ENCODE measurements at regions not wholly inside any gene's neighbourhood (a gene's known extent, or its start where the extent isn't known, plus 50 kb on each side); places are given as distances from the start of the nearest gene placed in this dataset.

DNA sequence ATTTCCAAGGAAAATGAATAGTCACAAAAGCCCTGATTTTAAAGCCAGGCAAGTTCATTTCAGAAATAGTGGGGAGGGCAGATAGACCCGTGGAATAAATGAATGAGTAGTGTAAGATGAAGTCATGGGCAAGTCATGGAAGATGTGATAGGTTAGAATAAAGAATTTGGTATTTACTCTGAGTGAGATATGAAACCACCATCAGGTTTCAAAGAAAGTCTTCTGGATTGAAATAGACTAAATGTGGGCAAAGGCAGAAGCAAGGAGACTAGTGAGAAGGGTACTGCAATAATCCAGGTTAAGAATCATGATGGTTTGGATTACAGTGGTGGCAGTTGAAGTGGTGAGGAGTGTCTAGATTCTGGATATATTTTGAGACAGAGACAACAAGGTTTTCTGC, 218.5 kb upstream of the AFF2 start:
- no peak for DNase-seq
- no peak overlapping the region for H3K4me3 ChIP-seq
- 24 to 26% (median 24%) methylated on average over 1 of the region's 1 CpG for WGBS, 3 donors
- no peaks in the 10 kb centered on the region for H3K36me3 ChIP-seq
- H3K27me3 ChIP-seq, result no peaks in the 10 kb centered on the region
- intact Hi-C loops (cut with DNase I), result no loop called here
- H3K9me3 ChIP-seq, result no peaks in the 10 kb centered on the region
- no peak overlapping the region for H3K27ac ChIP-seq
- no peaks in the 10 kb centered on the region for H3K4me1 ChIP-seq (ENCODE audit: insufficient read depth)
- TF ChIP-seq POLR2A (IDR thresholded peaks at IDR 0.05) (no peak), EP300 (IDR thresholded peaks at IDR 0.05) (no peak)
- TF ChIP-seq, protein P1, sequence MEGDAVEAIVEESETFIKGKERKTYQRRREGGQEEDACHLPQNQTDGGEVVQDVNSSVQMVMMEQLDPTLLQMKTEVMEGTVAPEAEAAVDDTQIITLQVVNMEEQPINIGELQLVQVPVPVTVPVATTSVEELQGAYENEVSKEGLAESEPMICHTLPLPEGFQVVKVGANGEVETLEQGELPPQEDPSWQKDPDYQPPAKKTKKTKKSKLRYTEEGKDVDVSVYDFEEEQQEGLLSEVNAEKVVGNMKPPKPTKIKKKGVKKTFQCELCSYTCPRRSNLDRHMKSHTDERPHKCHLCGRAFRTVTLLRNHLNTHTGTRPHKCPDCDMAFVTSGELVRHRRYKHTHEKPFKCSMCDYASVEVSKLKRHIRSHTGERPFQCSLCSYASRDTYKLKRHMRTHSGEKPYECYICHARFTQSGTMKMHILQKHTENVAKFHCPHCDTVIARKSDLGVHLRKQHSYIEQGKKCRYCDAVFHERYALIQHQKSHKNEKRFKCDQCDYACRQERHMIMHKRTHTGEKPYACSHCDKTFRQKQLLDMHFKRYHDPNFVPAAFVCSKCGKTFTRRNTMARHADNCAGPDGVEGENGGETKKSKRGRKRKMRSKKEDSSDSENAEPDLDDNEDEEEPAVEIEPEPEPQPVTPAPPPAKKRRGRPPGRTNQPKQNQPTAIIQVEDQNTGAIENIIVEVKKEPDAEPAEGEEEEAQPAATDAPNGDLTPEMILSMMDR (IDR thresholded peaks at IDR 0.05), result no peak

DNA sequence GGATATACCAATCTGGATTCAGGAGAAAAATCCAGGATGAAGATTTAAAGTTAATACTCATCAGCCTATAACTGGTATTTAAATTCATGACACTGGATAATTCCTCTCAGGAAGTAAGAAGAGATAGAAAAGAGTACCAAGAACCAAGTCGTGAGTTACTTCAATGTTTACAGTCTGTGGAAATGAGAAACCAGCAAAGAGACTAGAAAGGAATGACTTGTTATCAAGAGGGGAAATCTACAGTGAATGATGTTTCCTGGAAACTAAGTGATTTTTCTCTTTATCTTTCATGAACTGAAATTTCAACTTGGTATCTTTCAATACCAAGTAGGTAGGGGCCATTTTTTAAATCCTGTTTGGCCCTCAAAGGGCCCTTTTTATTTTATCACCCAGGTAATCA, 217.9 kb upstream of the AFF2 start:
- intact Hi-C loops (cut with DNase I), result no loop called here
- H3K27ac ChIP-seq, result no peak overlapping the region
- H3K27me3 ChIP-seq, result no peaks in the 10 kb centered on the region

DNA sequence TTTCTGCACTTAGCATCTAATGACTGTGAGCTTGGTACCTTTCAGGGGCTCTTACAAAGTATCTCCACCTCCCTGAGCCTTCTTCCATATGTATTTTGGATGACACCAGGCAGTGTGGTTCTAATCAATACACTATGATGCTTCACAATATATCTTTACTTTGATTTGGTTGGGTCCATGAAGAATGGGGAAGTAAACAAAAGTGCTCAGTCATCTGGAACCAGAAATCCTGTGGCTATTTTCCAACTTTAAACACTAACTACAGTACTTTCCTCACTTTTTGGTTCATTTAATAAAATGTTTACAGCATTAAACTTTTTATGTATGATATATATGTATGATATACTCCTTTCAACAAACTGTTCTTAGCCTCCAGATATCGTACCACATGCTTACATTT, 216.4 kb upstream of the AFF2 start:
- Histone ChIP-seq H3K27ac (no peak overlapping the region), H3K36me3 (no peaks in the 10 kb centered on the region), H3K4me1 (ENCODE audit: insufficient read depth) (no peaks in the 10 kb centered on the region), H3K27me3 (no peaks in the 10 kb centered on the region), H3K4me3 (no peak overlapping the region), H3K9me3 (no peaks in the 10 kb centered on the region)
- no peak for DNase-seq
- intact Hi-C loops (cut with DNase I), result no loop called here
- no peak for TF ChIP-seq EP300 (IDR thresholded peaks at IDR 0.05)
- TF ChIP-seq, protein P1 (IDR thresholded peaks at IDR 0.05), result no peak
- WGBS, 3 donors, result 66 to 77% (median 68%) methylated on average over 1 of the region's 1 CpG

More for the DNA sequence above, 217.9 kb upstream of the AFF2 start:
- TF ChIP-seq POLR2A (IDR thresholded peaks at IDR 0.05) (no peak), EP300 (IDR thresholded peaks at IDR 0.05) (no peak)
- TF ChIP-seq, protein P1 (IDR thresholded peaks at IDR 0.05), result no peak
- Histone ChIP-seq H3K9me3 (no peaks in the 10 kb centered on the region), H3K36me3 (no peaks in the 10 kb centered on the region), H3K4me3 (no peak overlapping the region), H3K4me1 (ENCODE audit: insufficient read depth) (no peaks in the 10 kb centered on the region)
- DNase-seq, result no peak
- WGBS, 3 donors, result 18 to 49% (median 35%) methylated on average over 1 of the region's 1 CpG

DNA sequence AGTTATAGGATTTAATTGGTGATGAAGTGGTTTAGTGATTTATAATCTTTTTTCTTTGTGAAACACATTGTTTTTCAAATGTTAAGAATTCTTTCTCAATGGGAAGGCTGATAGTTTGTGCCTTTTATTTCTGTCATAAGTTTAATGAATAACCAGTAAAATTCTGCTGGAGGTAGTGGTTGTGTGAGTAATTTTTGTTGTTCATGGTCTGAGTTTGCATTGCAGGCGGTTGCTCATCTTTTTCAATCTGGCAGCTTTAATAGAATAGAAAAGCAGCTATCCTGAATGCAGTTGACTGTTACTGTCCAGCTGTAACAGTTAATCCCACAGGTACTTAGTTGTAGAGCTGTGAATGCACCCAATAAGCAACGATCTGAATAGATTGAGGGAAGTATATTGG, 215.6 kb upstream of the AFF2 start:
- H3K27ac ChIP-seq, result no peak overlapping the region
- H3K4me3 ChIP-seq, result no peak overlapping the region
- TF ChIP-seq, protein P1 (IDR thresholded peaks at IDR 0.05), result no peak
- TF ChIP-seq POLR2A (IDR thresholded peaks at IDR 0.05) (no peak), EP300 (IDR thresholded peaks at IDR 0.05) (no peak)
- H3K27me3 ChIP-seq, result no peaks in the 10 kb centered on the region
- H3K36me3 ChIP-seq, result no peaks in the 10 kb centered on the region
- intact Hi-C loops (cut with DNase I), result no loop called here
- H3K9me3 ChIP-seq, result no peaks in the 10 kb centered on the region
- DNase-seq, result no peak
- no peaks in the 10 kb centered on the region for H3K4me1 ChIP-seq (ENCODE audit: insufficient read depth)
- WGBS, 3 donors, result 60 to 63% (median 61%) methylated on average over 2 of the region's 2 CpGs

DNA sequence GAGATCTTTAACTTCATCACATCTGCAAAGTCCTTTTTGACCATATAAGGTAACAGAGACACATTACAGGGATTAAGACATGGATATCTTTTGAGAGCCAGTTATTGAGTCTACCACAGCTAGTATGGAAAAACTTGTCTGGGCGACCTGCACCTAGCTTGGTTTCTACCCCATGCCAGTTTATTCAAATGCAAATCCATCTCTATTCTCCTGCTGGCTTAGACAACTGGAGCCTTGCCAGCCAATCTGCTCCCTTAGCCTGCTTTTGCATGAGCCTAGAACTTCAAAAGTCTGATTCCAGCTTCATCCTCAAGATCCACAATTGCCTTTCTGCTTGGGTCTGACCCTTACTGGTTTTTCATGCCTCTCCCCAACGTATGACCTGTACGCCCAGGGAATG, 212.0 kb upstream of the AFF2 start:
- DNase-seq, result no peak
- Histone ChIP-seq H3K9me3 (no peaks in the 10 kb centered on the region), H3K27me3 (no peaks in the 10 kb centered on the region), H3K36me3 (no peaks in the 10 kb centered on the region), H3K27ac (no peak overlapping the region), H3K4me3 (no peak overlapping the region), H3K4me1 (ENCODE audit: insufficient read depth) (no peaks in the 10 kb centered on the region)
- intact Hi-C loops (cut with DNase I), result no loop called here
- no peak for TF ChIP-seq POLR2A (IDR thresholded peaks at IDR 0.05)
- TF ChIP-seq, protein P1 (IDR thresholded peaks at IDR 0.05), result no peak
- no peak for TF ChIP-seq EP300 (IDR thresholded peaks at IDR 0.05)
- WGBS, 3 donors, result 69 to 76% (median 70%) methylated on average over 3 of the region's 3 CpGs
